Right renal pelvis (tissue), 4 donors: ENCODE measurements at regions not wholly inside any gene's neighbourhood (a gene's known extent, or its start where the extent isn't known, plus 50 kb on each side); places are given as distances from the start of the nearest gene placed in this dataset.

ENCODE experiments used
- DNase-seq, 4 donors: peaks; one replicate each; pipeline ENCODE4 v3.0.0-alpha.2; 2013; ENCODE audit warnings: low read depth in 4 of 4, low spot score in 3 of 4, missing footprints in 1 of 4

DNA sequence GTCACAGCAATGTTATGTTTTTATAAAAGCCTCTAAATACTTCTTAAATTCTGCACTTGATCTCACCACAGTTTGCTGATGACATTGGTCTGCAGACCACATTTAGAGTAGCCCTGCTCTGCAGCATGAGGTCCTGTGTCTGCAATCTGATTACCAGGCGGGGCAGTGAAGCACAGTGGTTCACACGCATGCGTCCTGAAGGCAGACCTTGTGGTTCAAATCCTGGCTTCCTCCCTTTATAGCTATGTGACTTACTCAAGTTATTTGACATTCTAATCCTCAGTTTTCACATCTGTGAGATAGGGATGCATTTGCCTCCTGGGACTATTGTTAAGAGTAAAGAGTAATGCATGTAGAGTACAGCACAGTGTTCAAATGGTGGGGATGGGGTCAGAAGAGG lies 50.3 kb downstream of the BMAL2 start:
- no peak for DNase-seq

GRCh38 chr12:27383429-27384260 lies 51.0 kb downstream of the BMAL2 start:
- DNase-seq = peak in 3 of 4 donors; percentile 28 to 41 (median 33)

- no peak for DNase-seq
Measured at GRCh38 chr12:27384261-27384590, 51.6 kb downstream of the BMAL2 start.

- DNase-seq = no peak
Measured at GRCh38 chr12:27385766-27386564, 53.3 kb downstream of the BMAL2 start.

DNA sequence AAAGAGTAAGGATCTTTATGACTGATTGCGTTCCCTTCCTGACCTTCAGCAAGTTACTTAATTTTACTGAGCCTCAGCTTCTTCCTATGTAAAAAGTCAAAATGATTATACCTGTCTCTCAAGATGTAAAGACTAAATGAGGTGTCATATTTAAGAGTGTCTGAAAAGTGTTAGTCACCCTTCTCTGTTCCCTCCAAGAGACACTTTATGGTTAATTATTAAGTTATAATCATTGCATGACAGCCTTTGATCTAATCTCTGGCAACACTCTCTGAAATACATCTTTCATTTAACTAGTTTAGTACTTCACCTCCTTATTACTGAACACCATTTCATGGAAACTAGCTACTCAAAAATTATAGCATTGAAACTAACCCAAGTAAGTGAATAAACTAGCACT lies 54.8 kb downstream of the BMAL2 start:
- DNase-seq = no peak

DNA sequence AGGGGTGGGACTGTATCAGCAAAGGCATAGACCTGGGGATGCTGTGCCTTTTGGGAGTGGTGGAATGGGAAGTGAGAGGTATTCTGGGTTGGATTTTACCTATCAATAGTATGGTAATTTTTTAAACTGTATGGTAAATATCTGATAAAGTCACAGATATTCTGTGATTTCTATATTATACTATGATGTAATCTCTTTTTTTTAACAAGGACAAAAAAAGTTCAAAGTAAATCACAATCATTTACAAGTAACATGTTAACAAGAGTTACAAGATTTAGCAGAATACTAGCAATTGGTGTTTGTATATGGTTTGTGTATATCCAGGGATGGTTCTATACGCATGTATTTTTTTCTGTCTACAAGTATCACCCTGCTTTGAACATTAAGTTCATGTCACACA lies 56.0 kb downstream of the BMAL2 start:
- no peak for DNase-seq

DNA sequence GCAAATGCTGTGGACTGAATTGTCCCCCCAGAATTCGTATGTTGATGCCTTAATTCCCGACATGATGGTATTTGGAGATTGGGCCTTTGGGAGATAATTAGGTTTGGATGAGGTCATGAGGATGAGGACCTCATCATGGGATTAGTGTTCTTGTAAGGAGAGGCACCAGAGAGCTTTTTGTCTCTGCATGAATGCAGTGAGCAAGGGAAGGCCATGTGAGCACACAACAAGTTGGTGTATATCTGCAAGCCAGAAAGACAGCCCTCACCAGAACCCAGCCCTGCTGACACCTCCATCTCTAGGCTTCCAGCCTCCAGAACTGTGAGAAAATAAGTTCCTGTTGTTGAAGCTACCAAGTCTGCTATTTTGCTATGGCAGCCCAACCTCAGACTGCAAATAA lies 51.9 kb upstream of the SMCO2 start:
- DNase-seq = no peak

- DNase-seq = no peak
Measured at GRCh38 chr12:27396216-27396815, 50.2 kb upstream of the SMCO2 start.
